Stimulated activated naive B cell treated with anti-CD40 and anti-IgM and Interleukin-4, amounts not matched to agents 10 μg/mL and 1 μg/mL and 100 μg/mL, for 72 hours (primary cell): ENCODE measurements at regions not wholly inside any gene's neighbourhood (a gene's known extent, or its start where the extent isn't known, plus 50 kb on each side); places are given as distances from the start of the nearest gene placed in this dataset.
A peak's percentile ranks its signal among the peaks of the same experiment; 100 is the strongest.

ENCODE experiments used
- ATAC-seq, 2 donors: fragments of 150-1000 bp; cut with Tn5 transposase; replicated peaks; 2 replicates each; pipeline ENCODE4 v1.10.0; 2021; ENCODE audit warnings: moderate library complexity in 1 of 2
- DNase-seq: peaks from one replicate; pipeline ENCODE4 v3.0.0; 2021
- H3K27ac Mint-ChIP-seq: one replicate; pipeline ENCODE4 v1.8.0; 2022; ENCODE audit warnings: mild to moderate bottlenecking, mixed read lengths
- H3K27me3 Mint-ChIP-seq, 2 donors: one replicate each; pipeline ENCODE4 v1.8.0; 2022; ENCODE audit warnings: mixed read lengths in 2 of 2
- H3K36me3 Mint-ChIP-seq, 2 donors: one replicate each; pipeline ENCODE4 v1.8.0; 2022; ENCODE audit warnings: mixed read lengths in 2 of 2, mild to moderate bottlenecking in 1 of 2
- H3K4me1 Mint-ChIP-seq, 2 donors: one replicate each; pipeline ENCODE4 v1.8.0; 2022; ENCODE audit warnings: mixed read lengths in 2 of 2, mild to moderate bottlenecking in 1 of 2
- H3K4me3 Mint-ChIP-seq, 2 donors: one replicate each; pipeline ENCODE4 v1.8.0; 2022; ENCODE audit warnings: mild to moderate bottlenecking in 2 of 2, mixed read lengths in 2 of 2, moderate library complexity in 1 of 2
- H3K9me3 Mint-ChIP-seq, 2 donors: one replicate each; pipeline ENCODE4 v1.8.0; 2022; ENCODE audit warnings: mixed read lengths in 2 of 2, mild to moderate bottlenecking in 1 of 2

- H3K9me3 Mint-ChIP-seq, result no peaks in the 10 kb centered on the region
- H3K4me1 Mint-ChIP-seq, result peaks cover 14 to 26% of the 10 kb centered on the region in 2 donors
- H3K27ac Mint-ChIP-seq, result no peak overlapping the region
- H3K4me3 Mint-ChIP-seq, result no peak overlapping the region
- no peak for ATAC-seq
- no peaks in the 10 kb centered on the region for H3K27me3 Mint-ChIP-seq
- DNase-seq, result no peak
- H3K36me3 Mint-ChIP-seq, result no peaks in the 10 kb centered on the region
Observed at GRCh38 chr1:244256086-244256676, 195.5 kb downstream of the ADSS2 start.

- Mint-ChIP-seq H3K27me3 (no peaks in the 10 kb centered on the region), H3K4me3 (no peak overlapping the region), H3K4me1 (peaks cover 0 to 2% of the 10 kb centered on the region in 2 donors), H3K9me3 (no peaks in the 10 kb centered on the region), H3K36me3 (no peaks in the 10 kb centered on the region), H3K27ac (no peak overlapping the region)
- no peak for DNase-seq
- ATAC-seq, result no peak
Observed at GRCh38 chr1:244264163-244264562, 187.5 kb downstream of the ADSS2 start.

- H3K9me3 Mint-ChIP-seq, result peaks cover 2 to 4% of the 10 kb centered on the region in 2 donors
- H3K27me3 Mint-ChIP-seq, result no peaks in the 10 kb centered on the region
Observed at GRCh38 chr1:244265507-244265906, 186.2 kb downstream of the ADSS2 start.

GRCh38 chr1:244269169-244269568 lies 182.5 kb downstream of the ADSS2 start:
- peaks cover 0 to 5% of the 10 kb centered on the region in 2 donors for H3K36me3 Mint-ChIP-seq
- no peak for DNase-seq
- no peak overlapping the region for H3K27ac Mint-ChIP-seq
- no peaks in the 10 kb centered on the region for H3K27me3 Mint-ChIP-seq
- H3K9me3 Mint-ChIP-seq, result peaks cover 6 to 8% of the 10 kb centered on the region in 2 donors
- peaks cover 6% of the 10 kb centered on the region in 2 donors for H3K4me1 Mint-ChIP-seq
- no peak overlapping the region for H3K4me3 Mint-ChIP-seq
- no peak for ATAC-seq

More at GRCh38 chr1:244265507-244265906, 186.2 kb downstream of the ADSS2 start:
- Mint-ChIP-seq H3K27ac (no peak overlapping the region), H3K36me3 (peaks cover 0 to 1% of the 10 kb centered on the region in 2 donors), H3K4me1 (peaks cover 0 to 2% of the 10 kb centered on the region in 2 donors), H3K4me3 (no peak overlapping the region)
- DNase-seq, result no peak
- ATAC-seq, result no peak

- no peak overlapping the region for H3K4me3 Mint-ChIP-seq
- H3K4me1 Mint-ChIP-seq, result peaks cover 5 to 6% of the 10 kb centered on the region in 2 donors
- H3K9me3 Mint-ChIP-seq, result peaks cover 6 to 8% of the 10 kb centered on the region in 2 donors
- H3K27ac Mint-ChIP-seq, result no peak overlapping the region
- peaks cover 0 to 5% of the 10 kb centered on the region in 2 donors for H3K36me3 Mint-ChIP-seq
- no peak for ATAC-seq
- no peak for DNase-seq
- peaks cover 6 to 8% of the 10 kb centered on the region in 2 donors for H3K27me3 Mint-ChIP-seq
Observed at GRCh38 chr1:244271004-244271403, 180.7 kb downstream of the ADSS2 start.

- Mint-ChIP-seq H3K4me1 (peaks cover 5 to 6% of the 10 kb centered on the region in 2 donors), H3K27ac (no peak overlapping the region), H3K36me3 (peaks cover 0 to 5% of the 10 kb centered on the region in 2 donors), H3K27me3 (peaks cover 12 to 13% of the 10 kb centered on the region in 2 donors), H3K4me3 (no peak overlapping the region), H3K9me3 (peaks cover 6 to 8% of the 10 kb centered on the region in 2 donors)
- no peak for DNase-seq
- no peak for ATAC-seq
Observed at GRCh38 chr1:244271691-244272308, 179.9 kb downstream of the ADSS2 start.

- peak; percentile 77 to 79 for ATAC-seq
- Mint-ChIP-seq H3K9me3 (peaks cover 6 to 8% of the 10 kb centered on the region in 2 donors), H3K27me3 (peaks cover 12 to 15% of the 10 kb centered on the region in 2 donors), H3K36me3 (peaks cover 0 to 5% of the 10 kb centered on the region in 2 donors), H3K4me3 (no peak overlapping the region), H3K27ac (peak overlapping the region; percentile 71), H3K4me1 (peaks cover 5 to 6% of the 10 kb centered on the region in 2 donors)
- peak; percentile 60 for DNase-seq
Observed at GRCh38 chr1:244272471-244273261, 179.0 kb downstream of the ADSS2 start.

GRCh38 chr1:244273262-244273844 lies 178.4 kb downstream of the ADSS2 start:
- Mint-ChIP-seq H3K36me3 (peaks cover 0 to 5% of the 10 kb centered on the region in 2 donors), H3K9me3 (peaks cover 6 to 8% of the 10 kb centered on the region in 2 donors), H3K4me3 (no peak overlapping the region), H3K27ac (no peak overlapping the region), H3K4me1 (peaks cover 5 to 6% of the 10 kb centered on the region in 2 donors), H3K27me3 (peaks cover 12 to 17% of the 10 kb centered on the region in 2 donors)
- DNase-seq, result no peak
- no peak for ATAC-seq

- Mint-ChIP-seq H3K4me1 (peaks cover 5 to 6% of the 10 kb centered on the region in 2 donors), H3K36me3 (peaks cover 0 to 7% of the 10 kb centered on the region in 2 donors), H3K27me3 (peaks cover 12 to 17% of the 10 kb centered on the region in 2 donors), H3K9me3 (peaks cover 8 to 9% of the 10 kb centered on the region in 2 donors), H3K4me3 (no peak overlapping the region), H3K27ac (no peak overlapping the region)
- DNase-seq, result no peak
- peak; percentile 33 to 68 for ATAC-seq
Observed at GRCh38 chr1:244273845-244274619, 177.7 kb downstream of the ADSS2 start.

- DNase-seq, result no peak
- Mint-ChIP-seq H3K27me3 (peaks cover 12 to 17% of the 10 kb centered on the region in 2 donors), H3K4me1 (peaks cover 0 to 6% of the 10 kb centered on the region in 2 donors), H3K27ac (no peak overlapping the region), H3K9me3 (peaks cover 0 to 3% of the 10 kb centered on the region in 2 donors), H3K36me3 (peaks cover 0 to 3% of the 10 kb centered on the region in 2 donors), H3K4me3 (no peak overlapping the region)
- ATAC-seq, result no peak
Observed at GRCh38 chr1:244276646-244277045, 175.1 kb downstream of the ADSS2 start.

GRCh38 chr1:244280201-244280600 lies 171.5 kb downstream of the ADSS2 start:
- peaks cover 15% of the 10 kb centered on the region in 2 donors for H3K27me3 Mint-ChIP-seq
- H3K4me3 Mint-ChIP-seq, result no peak overlapping the region
- no peak overlapping the region for H3K27ac Mint-ChIP-seq
- ATAC-seq (no peak), DNase-seq (no peak)
- H3K9me3 Mint-ChIP-seq, result peaks cover 0 to 3% of the 10 kb centered on the region in 2 donors
- H3K36me3 Mint-ChIP-seq, result peaks cover 0 to 3% of the 10 kb centered on the region in 2 donors
- peaks cover 0 to 2% of the 10 kb centered on the region in 2 donors for H3K4me1 Mint-ChIP-seq

GRCh38 chr1:244280859-244281258 lies 170.8 kb downstream of the ADSS2 start:
- Mint-ChIP-seq H3K4me1 (peaks cover 0 to 2% of the 10 kb centered on the region in 2 donors), H3K36me3 (peaks cover 0 to 3% of the 10 kb centered on the region in 2 donors), H3K27ac (no peak overlapping the region), H3K27me3 (peaks cover 10 to 18% of the 10 kb centered on the region in 2 donors), H3K9me3 (peaks cover 0 to 3% of the 10 kb centered on the region in 2 donors), H3K4me3 (no peak overlapping the region)
- DNase-seq, result no peak
- no peak for ATAC-seq

- H3K4me3 Mint-ChIP-seq, result no peak overlapping the region
- DNase-seq (no peak), ATAC-seq (peak; percentile 12 to 43)
- no peak overlapping the region for H3K27ac Mint-ChIP-seq
- peaks cover 2 to 6% of the 10 kb centered on the region in 2 donors for H3K36me3 Mint-ChIP-seq
- H3K27me3 Mint-ChIP-seq, result peaks cover 0 to 11% of the 10 kb centered on the region in 2 donors
- H3K4me1 Mint-ChIP-seq, result peaks cover 0 to 2% of the 10 kb centered on the region in 2 donors
- peaks cover 0 to 5% of the 10 kb centered on the region in 2 donors for H3K9me3 Mint-ChIP-seq
Observed at GRCh38 chr1:244283772-244284171, 167.9 kb downstream of the ADSS2 start.
